PFSK-1 (cell line): ENCODE measurements at regions not wholly inside any gene's neighbourhood (a gene's known extent, or its start where the extent isn't known, plus 50 kb on each side); places are given as distances from the start of the nearest gene placed in this dataset.

Experiments used
- FOXP2 ChIP-seq: optimal IDR thresholded peaks from 2 replicates; pipeline ENCODE3; 2011; ENCODE audit warnings: borderline replicate concordance, control low read depth, inconsistent platforms; ENCODE audit not compliant: insufficient read depth; ENCODE audit errors: extremely low read length, extremely low read depth
- POLR2AphosphoS5 ChIP-seq: IDR thresholded peaks from 2 replicates; pipeline ENCODE4 v1.6.1; 2012; ENCODE audit warnings: low read depth, mild to moderate bottlenecking, control low read depth, low read length, moderate library complexity
- REST ChIP-seq, 2 experiments: IDR thresholded peaks; 2 replicates each; pipeline versions ENCODE4 v1.6.1 to v1.8.0; 2011 to 2012; ENCODE audit warnings: low read depth in 2 of 2, low read length in 2 of 2, control low read depth in 1 of 2, inconsistent platforms in 1 of 2, mild to moderate bottlenecking in 1 of 2, moderate library complexity in 1 of 2; ENCODE audit not compliant: insufficient read depth in 1 of 2
- SIN3A ChIP-seq: IDR thresholded peaks from 2 replicates; pipeline ENCODE4 v1.6.1; 2012; ENCODE audit warnings: mild to moderate bottlenecking, low read length, moderate library complexity, borderline replicate concordance; ENCODE audit not compliant: insufficient read depth
- TAF1 ChIP-seq: IDR thresholded peaks from 2 replicates; pipeline ENCODE4 v1.6.1; 2012; ENCODE audit warnings: low read length, control low read depth, borderline replicate concordance; ENCODE audit not compliant: insufficient read depth

- TF ChIP-seq FOXP2, result no peak
- no peak for TF ChIP-seq POLR2AphosphoS5
- TF ChIP-seq SIN3A, result no peak
- TF ChIP-seq TAF1, result no peak
- no peak for TF ChIP-seq REST (IDR thresholded peaks at IDR 0.05; ENCODE audit: insufficient read depth in 1 of 2, low read depth in 2 of 2, low read length in 2 of 2)
These were observed 162.3 kb downstream of the UTRN start for GRCh38 chr6:144447472-144447871.

- TF ChIP-seq FOXP2, result no peak
- TF ChIP-seq SIN3A, result no peak
- no peak for TF ChIP-seq POLR2AphosphoS5
These were observed 164.1 kb downstream of the UTRN start for GRCh38 chr6:144449218-144449617.

- no peak for TF ChIP-seq REST (IDR thresholded peaks at IDR 0.05; ENCODE audit: insufficient read depth in 1 of 2, low read depth in 2 of 2, low read length in 2 of 2)
- TF ChIP-seq POLR2AphosphoS5, result no peak
- TF ChIP-seq FOXP2, result no peak
- TF ChIP-seq TAF1, result no peak
- TF ChIP-seq SIN3A, result no peak
These were observed 164.9 kb downstream of the UTRN start for GRCh38 chr6:144449911-144450597.

- TF ChIP-seq TAF1, result no peak
- no peak for TF ChIP-seq POLR2AphosphoS5
- TF ChIP-seq SIN3A, result no peak
- no peak for TF ChIP-seq REST (IDR thresholded peaks at IDR 0.05; ENCODE audit: insufficient read depth in 1 of 2, low read depth in 2 of 2, low read length in 2 of 2)
- no peak for TF ChIP-seq FOXP2
These were observed 175.4 kb downstream of the UTRN start for GRCh38 chr6:144460327-144461095.

- TF ChIP-seq POLR2AphosphoS5 (no peak), TAF1 (no peak), REST (IDR thresholded peaks at IDR 0.05; ENCODE audit: insufficient read depth in 1 of 2, low read depth in 2 of 2, low read length in 2 of 2) (no peak), FOXP2 (no peak), SIN3A (no peak)
These were observed 176.9 kb downstream of the UTRN start for GRCh38 chr6:144462058-144462457.
